Activated T-cell treated with anti-CD3 and anti-CD28 coated beads for 4 hours (primary cell): ENCODE measurements at regions not wholly inside any gene's neighbourhood (a gene's known extent, or its start where the extent isn't known, plus 50 kb on each side); places are given as distances from the start of the nearest gene placed in this dataset.

ENCODE experiments used
- DNase-seq: peaks from one replicate; pipeline ENCODE4 v3.0.0-alpha.2; 2020

DNA sequence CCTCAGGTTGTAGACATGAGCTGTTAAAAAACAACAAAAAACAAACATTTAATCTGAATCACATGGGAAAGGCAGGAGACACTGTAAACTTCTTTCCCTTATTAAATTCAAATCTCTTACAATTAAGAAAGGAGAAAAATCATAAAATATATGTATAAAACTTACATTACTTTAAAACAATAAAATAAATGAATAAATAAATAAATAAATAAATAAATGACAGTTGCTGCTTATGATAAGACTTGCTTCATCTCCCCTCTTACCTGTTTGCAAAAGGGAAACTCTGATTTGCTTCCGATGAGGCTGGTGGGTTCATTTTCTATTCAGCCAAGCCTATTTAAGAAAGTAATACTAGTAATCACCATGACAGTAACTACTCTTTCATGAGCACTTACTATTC, 353.4 kb upstream of the TBL1XR1 start:
- no peak for DNase-seq

DNA sequence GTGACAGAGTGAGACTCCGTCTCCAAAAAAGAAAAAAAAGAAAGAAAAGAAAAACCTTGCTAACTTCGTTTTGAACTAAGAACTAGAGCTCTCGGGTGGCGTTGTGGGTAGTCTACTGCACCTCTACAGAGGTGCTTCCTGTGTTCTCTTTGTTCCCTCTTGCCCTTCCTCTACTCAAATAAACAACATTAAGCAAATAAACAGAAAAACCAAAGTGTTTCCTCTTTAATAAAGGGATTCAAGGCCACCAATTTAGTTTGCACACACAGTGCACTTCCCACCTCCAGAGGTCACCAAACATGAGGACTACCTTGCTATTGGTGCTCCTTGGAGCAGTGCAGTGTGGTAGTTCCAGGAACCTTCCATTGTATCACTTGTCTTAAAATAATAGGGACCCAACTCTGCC, 354.2 kb upstream of the TBL1XR1 start:
- no peak for DNase-seq

DNA sequence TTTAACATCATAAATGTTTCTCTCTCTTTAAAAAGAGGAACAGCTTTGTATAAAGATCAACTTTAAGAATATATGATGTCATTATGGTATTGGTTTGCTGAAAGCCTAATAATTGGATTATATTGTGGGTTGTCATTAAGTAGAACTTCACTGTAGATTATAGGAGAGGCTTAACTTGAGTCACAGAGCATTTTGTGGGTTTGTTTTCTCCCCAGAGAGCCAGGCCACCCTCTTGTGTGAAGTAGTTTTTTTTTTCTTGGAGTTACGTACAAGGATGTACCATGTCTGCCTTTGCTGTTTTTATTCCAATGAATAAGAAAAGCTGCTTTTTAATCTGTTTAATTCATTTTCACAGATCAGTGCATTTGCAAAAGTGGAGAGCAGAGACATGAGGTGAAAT, 354.8 kb upstream of the TBL1XR1 start:
- DNase-seq, result no peak

DNA sequence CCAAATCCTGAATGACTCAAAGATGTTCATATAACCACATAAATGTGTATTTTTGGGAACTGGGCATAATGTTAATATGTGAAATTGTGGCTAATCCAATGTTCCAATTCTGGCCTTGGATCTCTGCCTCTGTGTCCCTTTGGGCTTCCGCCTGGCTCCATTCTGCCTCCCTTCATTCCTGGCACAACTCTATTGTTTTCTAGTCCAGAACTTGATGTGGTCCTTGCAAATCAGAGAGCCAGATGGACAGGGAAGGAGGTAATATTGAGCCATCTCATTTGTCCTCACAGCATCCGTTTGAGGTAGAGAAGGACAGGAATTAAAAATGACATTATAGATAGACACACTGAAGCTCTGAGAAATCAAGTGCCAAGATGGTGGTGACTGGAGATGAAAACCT, 355.7 kb upstream of the TBL1XR1 start:
- no peak for DNase-seq

DNA sequence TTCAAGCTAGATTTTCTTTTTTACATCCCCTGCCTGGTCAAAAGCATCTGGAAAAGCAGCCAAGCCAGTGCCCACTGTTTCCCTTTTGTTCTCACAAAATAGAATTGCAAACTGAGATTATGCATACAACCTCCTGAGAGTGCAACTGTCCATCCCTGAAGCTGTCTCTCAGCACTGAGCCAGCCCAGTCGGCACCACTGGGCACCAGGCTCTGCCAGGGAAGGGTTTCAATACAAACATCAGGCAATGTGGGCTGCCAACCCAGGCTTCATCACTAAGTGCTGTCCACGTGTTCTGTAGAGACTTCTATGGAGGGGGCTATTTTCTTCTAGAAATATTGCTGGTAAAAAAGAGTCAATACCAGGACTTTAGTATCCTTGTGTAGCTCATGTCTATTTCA, 356.3 kb upstream of the TBL1XR1 start:
- no peak for DNase-seq

DNA sequence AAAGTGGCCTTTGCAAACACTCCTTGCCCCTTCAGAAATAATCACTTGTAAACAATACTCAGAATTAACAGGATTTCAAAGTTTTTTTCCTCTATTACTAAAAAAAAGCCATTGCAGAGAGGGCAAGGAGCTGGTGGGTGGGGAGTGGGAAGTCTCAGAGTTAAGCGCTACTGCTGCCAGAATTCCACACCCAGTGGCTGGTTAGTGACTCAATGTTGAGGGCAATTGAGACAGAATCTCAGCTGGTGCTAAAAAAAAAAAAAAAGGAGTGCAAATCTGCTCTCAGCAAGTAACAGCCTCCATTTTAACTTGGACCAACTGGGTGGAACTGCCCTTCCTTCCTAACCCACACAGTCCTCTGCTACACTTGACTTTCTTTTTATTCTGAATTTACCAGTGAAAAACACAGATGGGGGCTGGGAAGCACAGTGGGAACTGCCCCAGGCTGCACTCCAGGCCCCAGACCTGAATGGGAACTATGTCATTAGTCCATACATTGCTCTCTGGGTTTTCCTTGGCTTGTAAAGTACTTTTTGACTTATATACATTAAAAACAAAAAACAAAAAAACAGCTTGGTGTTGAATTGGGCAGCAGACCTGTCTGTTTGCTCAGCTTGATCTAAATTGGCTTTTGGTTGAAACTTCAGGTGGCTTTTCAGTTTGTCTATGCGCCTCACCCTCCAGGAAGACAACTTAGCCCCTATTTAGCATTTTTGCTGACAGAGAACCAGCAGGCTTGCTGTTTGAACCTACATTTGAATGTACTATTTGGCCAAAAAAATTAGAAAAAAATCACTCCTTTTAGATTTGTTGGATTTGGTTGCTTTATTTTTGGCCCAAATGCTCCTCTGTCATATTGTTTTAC, 357.8 kb upstream of the TBL1XR1 start:
- no peak for DNase-seq

DNA sequence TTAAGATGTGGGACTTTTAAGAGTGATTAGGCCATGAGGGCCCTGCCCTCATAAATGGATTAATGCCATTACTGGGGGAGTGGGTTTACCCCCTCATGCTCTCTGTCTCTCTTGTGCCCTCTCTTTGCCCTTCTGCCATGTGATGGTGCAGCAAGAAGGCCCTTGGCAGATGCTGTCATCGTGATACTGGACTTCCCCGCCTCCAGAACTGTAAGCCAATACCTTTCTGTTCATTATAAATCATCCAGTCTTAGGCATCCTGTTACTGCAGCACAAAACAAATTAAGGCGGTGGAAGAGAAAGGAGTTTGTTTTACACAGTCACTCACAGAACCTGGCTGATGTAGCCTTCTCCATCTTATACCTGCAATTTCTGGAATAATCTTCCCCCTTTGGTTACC, 360.3 kb upstream of the TBL1XR1 start:
- no peak for DNase-seq

DNA sequence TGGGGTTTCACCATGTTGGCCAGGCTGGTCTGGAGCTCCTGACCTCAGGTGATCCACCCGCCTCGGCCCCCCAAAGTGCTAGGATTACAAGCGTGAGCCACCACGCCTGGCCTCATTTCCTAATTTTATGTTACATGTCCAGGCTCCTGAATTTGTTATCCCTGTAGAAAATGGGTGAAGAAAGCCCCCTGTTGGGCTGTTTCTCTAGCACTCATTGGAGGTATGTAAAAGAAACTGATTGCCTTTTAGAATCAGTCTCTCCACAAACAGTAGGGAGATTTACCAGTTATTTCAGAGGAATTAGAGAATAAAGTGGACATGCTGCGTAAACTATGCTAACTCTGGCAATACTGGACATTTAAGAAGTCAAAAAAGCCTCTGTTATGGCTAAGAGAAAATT, 364.1 kb upstream of the TBL1XR1 start:
- DNase-seq, result no peak

DNA sequence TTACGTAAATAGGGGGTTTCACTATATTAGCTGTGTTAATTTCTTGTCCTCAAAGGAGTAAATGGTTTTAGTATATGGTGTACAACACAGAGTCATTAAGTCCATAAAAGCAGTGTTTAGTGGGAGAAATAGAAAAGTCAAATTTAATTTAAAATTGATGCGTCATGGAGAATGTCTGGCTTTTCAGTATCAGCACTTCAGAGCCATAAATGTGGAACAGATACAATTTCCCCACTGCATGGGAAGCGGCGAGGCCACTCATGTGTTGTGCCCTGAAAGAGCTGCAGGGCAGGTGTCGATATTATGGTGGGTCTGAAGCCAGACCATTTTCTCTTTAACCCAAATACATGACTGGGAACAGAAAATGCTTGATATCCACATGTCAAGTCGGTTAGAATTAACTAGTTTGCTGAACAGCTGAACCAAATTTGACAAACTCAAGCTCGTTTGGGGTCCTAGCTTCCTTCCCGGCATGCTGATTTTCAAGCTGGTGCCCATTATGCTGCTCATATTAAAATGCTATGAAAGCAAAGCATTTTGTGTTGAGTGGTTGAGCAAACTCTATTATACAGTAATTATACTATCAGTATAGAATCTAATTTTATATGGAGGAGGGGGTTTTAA, 364.6 kb upstream of the TBL1XR1 start:
- no peak for DNase-seq

DNA sequence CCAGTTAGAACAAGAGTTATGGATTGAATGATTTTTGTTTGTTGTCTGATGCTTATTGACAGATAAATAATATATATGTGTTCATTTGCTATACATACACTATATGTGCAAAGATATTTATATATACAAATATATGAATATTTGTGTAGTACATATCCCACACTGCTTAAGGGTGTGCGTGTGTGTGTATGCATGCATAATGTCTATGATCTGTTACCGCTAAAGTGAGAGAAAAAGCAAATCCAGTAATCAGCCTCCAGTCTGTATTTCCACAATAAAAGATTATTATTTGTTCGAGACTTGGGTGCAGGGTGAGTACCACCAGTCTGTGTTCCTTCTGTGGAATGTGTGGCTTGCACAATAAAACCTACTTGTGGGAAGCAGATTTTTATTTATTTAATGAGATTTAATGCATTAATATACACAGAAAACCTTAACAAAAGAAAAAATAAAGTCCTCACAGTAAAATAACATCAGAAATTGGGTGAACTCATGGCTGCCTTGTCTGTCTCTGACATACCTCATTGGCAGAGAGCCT, 366.0 kb upstream of the TBL1XR1 start:
- DNase-seq, result no peak

DNA sequence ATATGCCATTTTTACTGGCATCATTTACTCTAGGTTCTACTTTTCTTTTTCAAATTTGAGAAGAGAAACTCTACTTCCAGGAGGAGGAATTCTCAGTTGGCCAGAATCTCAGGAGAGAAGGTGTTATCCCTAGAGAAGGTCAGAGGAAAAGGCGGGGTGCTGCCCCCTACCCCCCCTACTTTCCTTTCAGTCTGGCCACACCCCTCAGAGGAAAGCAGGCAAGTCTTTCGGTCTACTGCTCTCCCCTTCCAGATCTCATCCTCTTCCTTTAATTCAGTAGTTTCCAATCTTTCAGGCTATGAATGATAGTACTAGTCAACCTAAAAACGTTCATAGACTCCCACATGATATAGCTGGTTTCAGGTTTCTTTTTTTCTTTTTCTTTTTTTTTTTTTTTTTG, 366.5 kb upstream of the TBL1XR1 start:
- DNase-seq, result no peak

DNA sequence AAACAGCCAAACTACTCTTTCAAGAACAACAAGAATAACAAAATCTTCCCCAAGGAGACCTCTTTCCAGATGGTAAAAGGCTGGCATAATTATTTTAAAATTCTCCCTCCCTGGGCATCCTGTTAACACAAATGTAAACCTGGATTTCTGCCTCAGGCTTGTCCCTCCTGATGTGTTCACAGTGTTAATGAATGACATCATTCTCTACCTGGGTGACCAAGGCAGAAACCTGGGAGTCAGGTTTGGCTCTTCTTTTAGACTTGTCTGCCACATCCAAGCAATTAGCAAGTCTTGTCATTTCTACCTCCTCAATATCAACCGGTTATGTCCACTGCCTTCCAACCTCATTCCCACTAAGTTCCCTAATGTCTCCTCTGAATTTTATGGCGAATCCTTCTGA, 368.7 kb upstream of the TBL1XR1 start:
- no peak for DNase-seq

DNA sequence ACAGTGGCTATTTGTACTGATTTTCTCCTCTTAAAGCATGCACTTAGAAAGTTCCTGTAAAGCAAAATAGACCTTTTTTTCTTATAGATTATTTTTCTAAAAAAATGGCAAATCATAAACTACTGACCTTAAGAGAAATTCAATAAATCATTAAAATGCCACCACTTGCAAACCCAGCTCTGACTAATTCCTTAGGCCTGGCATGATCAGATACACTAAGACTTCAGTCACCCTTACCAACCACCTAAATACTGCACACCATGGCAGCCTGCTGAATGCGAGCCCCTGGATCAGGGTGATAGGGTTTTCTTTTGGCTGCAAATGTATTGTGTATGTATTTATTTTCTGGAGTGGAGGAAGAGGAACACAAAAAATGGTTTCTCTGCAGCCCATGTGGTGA, 370.6 kb upstream of the TBL1XR1 start:
- DNase-seq, result no peak

DNA sequence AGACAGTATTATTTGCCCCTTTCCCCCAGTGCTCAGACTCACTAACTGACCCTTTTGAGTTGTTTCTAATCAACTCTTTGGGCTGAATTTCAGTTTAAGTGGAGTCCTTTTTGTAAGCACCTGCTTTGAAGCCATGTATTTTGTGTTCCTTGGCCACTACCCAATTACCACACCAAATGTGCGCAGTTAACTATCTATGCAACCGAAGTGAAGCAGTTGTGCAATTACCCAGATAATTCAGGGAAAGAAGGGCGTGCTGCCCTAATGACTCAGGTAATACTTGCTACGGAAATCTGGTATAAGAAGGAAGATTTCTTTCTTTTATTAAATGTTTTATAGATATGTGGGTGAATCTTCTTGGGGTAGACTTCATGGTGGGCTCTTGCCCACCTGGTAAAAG, 371.9 kb upstream of the TBL1XR1 start:
- no peak for DNase-seq

DNA sequence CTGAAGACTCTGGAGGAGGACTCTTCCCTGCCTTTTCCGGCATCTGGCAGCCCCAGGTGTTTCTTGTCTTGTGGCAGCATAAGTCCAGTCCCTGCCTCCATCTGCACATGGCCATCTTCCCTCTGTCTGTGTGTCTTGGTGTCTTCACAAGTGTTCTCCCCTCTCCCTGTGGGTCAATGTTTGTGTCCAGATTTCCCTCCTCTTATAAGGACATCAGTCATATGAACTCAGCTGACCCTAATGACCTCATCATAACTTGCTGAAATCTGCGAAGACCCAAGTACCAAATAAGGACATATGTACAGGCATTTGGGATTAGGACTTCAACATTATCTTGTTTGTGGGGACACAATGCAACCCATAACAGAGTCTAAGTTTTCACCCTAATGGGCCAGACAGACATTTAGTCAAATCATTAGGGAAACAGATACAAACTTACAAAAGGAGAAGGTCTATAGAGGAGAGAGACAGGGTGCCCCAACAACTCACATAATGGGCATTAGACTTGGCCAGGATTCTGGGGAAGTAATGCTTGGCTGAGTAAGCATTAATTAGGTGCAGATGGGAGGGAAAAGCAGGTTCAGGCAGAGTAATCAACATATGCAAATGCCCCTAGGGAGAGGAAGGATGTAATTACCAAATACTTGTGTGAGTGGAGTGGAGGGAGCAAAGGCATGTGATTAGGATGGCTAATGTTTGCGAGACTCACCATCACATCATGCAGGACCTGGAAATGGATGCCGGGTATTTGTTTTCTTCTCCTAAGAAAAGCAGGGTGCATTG, 372.8 kb upstream of the TBL1XR1 start:
- DNase-seq, result no peak

DNA sequence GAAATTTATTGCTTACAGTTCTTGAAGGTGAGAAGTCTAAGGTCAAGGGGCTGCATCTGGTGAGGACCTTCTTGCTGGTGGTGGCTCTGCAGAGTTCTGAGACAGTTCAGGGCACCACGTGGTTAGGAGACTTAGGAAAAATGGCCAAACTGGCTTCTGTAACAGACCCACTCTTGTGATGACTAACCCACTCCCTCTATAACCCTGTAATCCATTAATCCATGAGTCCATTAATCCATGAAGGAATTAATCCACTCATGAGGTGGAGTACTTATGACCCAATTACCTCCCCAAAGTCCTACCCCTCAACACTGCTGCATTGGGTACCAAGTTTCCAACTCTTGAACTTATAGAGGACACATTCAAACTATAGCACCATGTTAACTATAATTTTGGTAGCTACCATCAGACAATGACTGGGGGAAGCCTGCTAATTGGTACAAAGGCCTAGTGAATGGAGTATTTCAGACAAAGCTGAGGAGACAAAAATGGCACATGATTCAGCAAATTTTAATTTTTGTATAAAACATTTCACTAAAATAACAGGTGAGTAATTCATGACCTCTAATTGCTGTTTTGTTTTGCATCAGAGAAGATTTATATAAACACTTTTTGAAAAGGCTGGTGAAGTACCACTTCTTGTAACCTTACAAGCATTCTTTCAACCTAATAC, 374.1 kb upstream of the TBL1XR1 start:
- no peak for DNase-seq

DNA sequence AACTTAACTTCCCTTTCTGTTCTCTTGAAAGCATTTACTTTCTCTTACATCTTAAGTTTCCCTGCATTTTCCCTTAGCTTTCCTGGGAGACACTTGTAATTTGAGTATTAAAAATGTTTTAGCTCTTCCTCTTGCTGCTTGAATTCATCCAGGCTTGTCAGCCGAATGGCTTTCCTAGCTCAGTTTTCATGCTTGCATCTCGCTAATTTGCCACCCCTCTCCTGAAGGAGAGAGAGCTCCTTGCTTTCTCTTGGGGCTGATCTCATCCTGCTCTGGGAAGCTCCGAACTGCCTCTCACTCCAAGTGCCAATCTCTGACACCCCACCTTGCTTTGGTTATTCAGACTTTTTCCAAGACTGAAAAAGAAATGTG, 374.6 kb upstream of the TBL1XR1 start:
- no peak for DNase-seq

DNA sequence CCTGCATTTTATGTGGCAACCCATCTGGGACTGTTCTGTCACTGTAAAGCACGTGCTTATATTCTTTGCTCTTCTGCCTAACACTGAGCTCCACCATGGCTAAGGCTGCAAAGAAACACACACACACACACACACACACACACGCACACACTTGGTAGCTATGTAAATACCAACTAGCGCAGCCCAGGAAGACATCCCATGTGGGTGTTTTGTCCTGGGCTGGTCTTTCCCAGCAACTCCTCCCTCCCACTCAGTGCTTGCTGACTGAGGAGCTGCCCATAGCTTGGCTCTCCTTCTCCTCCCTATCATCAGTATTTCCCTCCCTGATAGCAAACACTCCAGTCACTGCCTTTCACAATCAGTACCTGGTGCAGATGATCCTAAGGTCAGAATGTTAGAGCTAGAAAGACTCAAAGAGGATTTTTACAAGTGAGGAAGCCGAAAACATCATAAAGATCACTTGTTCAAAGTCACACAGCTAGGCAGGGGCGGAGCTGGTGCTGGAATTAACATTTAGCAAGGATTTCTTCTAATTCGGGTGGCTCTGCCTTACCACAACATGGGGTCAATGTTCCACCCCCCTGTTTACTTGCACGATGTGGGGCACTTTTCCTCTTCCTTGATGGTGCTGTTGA, 377.1 kb upstream of the TBL1XR1 start:
- no peak for DNase-seq

DNA sequence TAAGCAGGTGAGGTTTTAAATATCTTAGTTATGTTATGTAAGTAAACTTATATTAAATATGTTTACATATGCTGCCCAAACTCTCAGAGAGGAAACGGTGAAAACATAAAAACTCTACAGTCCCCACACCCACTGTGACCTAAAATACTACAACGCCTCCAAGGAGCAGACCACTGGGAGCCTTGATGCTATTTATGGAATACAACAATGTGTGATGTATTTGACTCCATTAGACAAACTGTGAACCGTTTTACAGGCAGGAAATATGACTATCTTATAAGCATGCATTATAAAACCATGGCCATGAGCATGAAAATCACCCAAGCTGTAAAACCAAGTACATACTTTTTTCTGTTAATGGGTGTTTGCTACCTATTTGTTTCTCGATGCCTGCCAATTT, 379.5 kb upstream of the TBL1XR1 start:
- DNase-seq, result no peak

DNA sequence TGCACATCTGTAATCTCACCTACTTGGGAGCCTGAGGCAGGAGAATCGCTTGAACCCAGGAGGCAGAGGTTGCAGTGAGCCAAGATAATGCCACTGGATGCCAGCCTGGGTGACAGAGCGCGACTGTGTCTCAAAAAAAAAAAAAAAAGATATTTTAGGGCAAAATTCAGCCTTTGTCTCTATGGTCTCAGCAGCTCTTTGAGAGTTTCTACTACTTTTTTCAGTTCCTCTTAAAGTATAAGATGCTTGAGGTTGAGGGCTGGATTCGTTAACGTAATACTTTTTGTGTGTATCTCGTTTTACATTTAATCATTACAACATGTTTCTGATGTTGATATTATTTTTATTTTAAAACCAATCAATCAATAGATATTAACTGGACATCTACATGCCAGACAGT, 381.2 kb upstream of the TBL1XR1 start:
- DNase-seq, result no peak

DNA sequence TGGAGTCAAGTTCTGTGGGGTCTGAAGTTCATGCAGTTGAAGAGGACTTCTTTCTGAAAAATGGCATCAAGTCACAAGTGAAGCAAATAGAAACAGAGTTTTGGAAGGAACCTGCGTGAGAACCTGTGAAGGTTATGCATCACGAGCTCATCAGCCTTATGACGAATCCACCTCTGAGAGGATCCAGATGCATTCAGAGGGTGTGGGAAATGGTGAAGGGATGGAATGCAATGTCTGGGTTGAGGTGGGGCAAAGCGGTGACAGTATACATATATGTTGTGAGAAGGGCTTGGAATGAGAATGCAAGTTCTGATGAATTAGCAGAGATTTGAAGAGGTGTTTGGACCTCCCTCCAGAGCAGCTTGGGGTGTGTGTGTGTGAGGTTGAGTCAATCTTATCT, 382.1 kb upstream of the TBL1XR1 start:
- DNase-seq, result no peak

DNA sequence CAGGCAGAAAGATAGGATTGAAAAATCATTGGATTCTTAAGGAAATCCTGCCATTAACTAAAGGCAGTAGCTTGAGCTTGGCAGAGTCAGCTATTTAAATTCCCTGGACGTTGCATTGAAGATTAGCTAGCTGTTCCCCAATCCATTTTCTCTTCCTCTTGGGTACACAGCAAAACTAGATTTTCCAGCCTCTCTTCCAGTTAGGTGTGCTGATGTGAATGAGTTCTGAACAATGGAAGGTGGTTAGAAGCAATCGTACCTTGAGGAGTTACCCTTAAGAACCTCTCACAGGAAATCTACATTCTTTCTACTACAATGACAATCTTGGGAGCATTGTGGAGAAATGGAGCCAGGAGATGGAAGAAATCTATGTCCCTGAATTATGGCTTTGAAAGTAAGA, 383.2 kb upstream of the TBL1XR1 start:
- no peak for DNase-seq

DNA sequence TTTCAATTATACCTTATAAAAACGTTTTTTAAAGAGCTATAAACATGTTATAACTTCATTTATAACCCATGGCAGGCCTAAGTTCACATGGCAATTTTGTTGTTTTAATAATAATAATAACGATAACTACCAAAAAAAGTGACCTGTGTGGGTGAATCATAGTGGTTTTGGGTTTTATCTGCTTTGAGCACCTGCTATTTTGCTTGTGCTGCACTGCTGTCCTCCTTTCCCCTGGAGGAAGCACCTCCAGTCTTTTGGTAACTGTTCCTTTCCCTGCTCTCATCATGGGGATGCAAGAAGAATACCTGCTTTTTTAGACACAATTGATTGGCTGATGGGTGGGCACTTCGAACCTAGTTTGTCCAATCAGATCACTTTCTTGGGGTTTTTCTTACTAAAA, 388.0 kb upstream of the TBL1XR1 start:
- DNase-seq, result no peak
